ENCODE measurements at regions not wholly inside any gene's neighbourhood (a gene's known extent, or its start where the extent isn't known, plus 50 kb on each side); places are given as distances from the start of the nearest gene placed in this dataset.

GRCh38 chr9:81145331-81145963 lies 543.9 kb downstream of the TLE1 start:
- Histone ChIP-seq H3K9me3 (ENCODE audit: control insufficient read depth, low read length) (no peaks in the 10 kb centered on the region), H3K27ac (ENCODE audit: low read depth, low read length, severe bottlenecking) (no peak overlapping the region), H3K4me1 (ENCODE audit: control insufficient read depth, insufficient read depth, low read length, poor library complexity, severe bottlenecking) (no peaks in the 10 kb centered on the region), H3K36me3 (ENCODE audit: control insufficient read depth, insufficient read depth, low read length) (no peaks in the 10 kb centered on the region), H3K4me3 (ENCODE audit: extremely low read depth, insufficient read depth, low read length, poor library complexity, severe bottlenecking) (no peak overlapping the region)
- 57 to 86% methylated on average over 6 of the region's 10 CpGs for WGBS, 2 experiments (ENCODE audit: insufficient coverage in 2 of 2)

- Histone ChIP-seq H3K9me3 (ENCODE audit: control insufficient read depth, low read length) (no peaks in the 10 kb centered on the region), H3K27ac (ENCODE audit: low read depth, low read length, severe bottlenecking) (no peak overlapping the region), H3K4me3 (ENCODE audit: extremely low read depth, insufficient read depth, low read length, poor library complexity, severe bottlenecking) (no peak overlapping the region), H3K36me3 (ENCODE audit: control insufficient read depth, insufficient read depth, low read length) (no peaks in the 10 kb centered on the region), H3K4me1 (ENCODE audit: control insufficient read depth, insufficient read depth, low read length, poor library complexity, severe bottlenecking) (no peaks in the 10 kb centered on the region)
- 63 to 71% methylated on average over 1 of the region's 1 CpG for WGBS, 2 experiments (ENCODE audit: insufficient coverage in 2 of 2)
Measured at GRCh38 chr9:81141961-81142360, 547.4 kb downstream of the TLE1 start.

- Histone ChIP-seq H3K36me3 (ENCODE audit: control insufficient read depth, insufficient read depth, low read length) (no peaks in the 10 kb centered on the region), H3K4me1 (ENCODE audit: control insufficient read depth, insufficient read depth, low read length, poor library complexity, severe bottlenecking) (no peaks in the 10 kb centered on the region), H3K27ac (ENCODE audit: low read depth, low read length, severe bottlenecking) (no peak overlapping the region), H3K4me3 (ENCODE audit: extremely low read depth, insufficient read depth, low read length, poor library complexity, severe bottlenecking) (no peak overlapping the region), H3K9me3 (ENCODE audit: control insufficient read depth, low read length) (no peaks in the 10 kb centered on the region)
- WGBS, 2 experiments (ENCODE audit: insufficient coverage in 2 of 2) = 100% methylated on average over 1 of the region's 2 CpGs; no CpG with 5 or more reads in 1 of the 2 experiments
Measured at GRCh38 chr9:81137976-81138568, 551.3 kb downstream of the TLE1 start.

GRCh38 chr9:81132796-81133195 lies 556.6 kb downstream of the TLE1 start:
- Histone ChIP-seq H3K36me3 (ENCODE audit: control insufficient read depth, insufficient read depth, low read length) (no peaks in the 10 kb centered on the region), H3K4me1 (ENCODE audit: control insufficient read depth, insufficient read depth, low read length, poor library complexity, severe bottlenecking) (no peaks in the 10 kb centered on the region), H3K9me3 (ENCODE audit: control insufficient read depth, low read length) (no peaks in the 10 kb centered on the region), H3K27ac (ENCODE audit: low read depth, low read length, severe bottlenecking) (no peak overlapping the region), H3K4me3 (ENCODE audit: extremely low read depth, insufficient read depth, low read length, poor library complexity, severe bottlenecking) (no peak overlapping the region)
- 92 to 95% methylated on average over 1 of the region's 1 CpG for WGBS, 2 experiments (ENCODE audit: insufficient coverage in 2 of 2)

- Histone ChIP-seq H3K36me3 (ENCODE audit: control insufficient read depth, insufficient read depth, low read length) (no peaks in the 10 kb centered on the region), H3K9me3 (ENCODE audit: control insufficient read depth, low read length) (no peaks in the 10 kb centered on the region), H3K4me1 (ENCODE audit: control insufficient read depth, insufficient read depth, low read length, poor library complexity, severe bottlenecking) (no peaks in the 10 kb centered on the region), H3K27ac (ENCODE audit: low read depth, low read length, severe bottlenecking) (no peak overlapping the region), H3K4me3 (ENCODE audit: extremely low read depth, insufficient read depth, low read length, poor library complexity, severe bottlenecking) (no peak overlapping the region)
- WGBS, 2 experiments (ENCODE audit: insufficient coverage in 2 of 2) = 67% methylated on average over 1 of the region's 2 CpGs; no CpG with 5 or more reads in 1 of the 2 experiments
Measured at GRCh38 chr9:81132318-81132717, 557.0 kb downstream of the TLE1 start.

GRCh38 chr9:81128701-81129100 lies 560.6 kb downstream of the TLE1 start:
- no peak overlapping the region for H3K27ac ChIP-seq (ENCODE audit: low read depth, low read length, severe bottlenecking)
- WGBS, 2 experiments (ENCODE audit: insufficient coverage in 2 of 2) = 100% methylated on average over 1 of the region's 6 CpGs

GRCh38 chr9:81125446-81126092 lies 563.8 kb downstream of the TLE1 start:
- H3K9me3 ChIP-seq (ENCODE audit: control insufficient read depth, low read length) = no peaks in the 10 kb centered on the region
- no peak overlapping the region for H3K27ac ChIP-seq (ENCODE audit: low read depth, low read length, severe bottlenecking)
- H3K4me3 ChIP-seq (ENCODE audit: extremely low read depth, insufficient read depth, low read length, poor library complexity, severe bottlenecking) = no peak overlapping the region
- no peaks in the 10 kb centered on the region for H3K36me3 ChIP-seq (ENCODE audit: control insufficient read depth, insufficient read depth, low read length)
- H3K4me1 ChIP-seq (ENCODE audit: control insufficient read depth, insufficient read depth, low read length, poor library complexity, severe bottlenecking) = no peaks in the 10 kb centered on the region
- 68 to 86% methylated on average over 3 of the region's 3 CpGs for WGBS, 2 experiments (ENCODE audit: insufficient coverage in 2 of 2)

More at GRCh38 chr9:81128701-81129100, 560.6 kb downstream of the TLE1 start:
- Histone ChIP-seq H3K4me1 (ENCODE audit: control insufficient read depth, insufficient read depth, low read length, poor library complexity, severe bottlenecking) (no peaks in the 10 kb centered on the region), H3K9me3 (ENCODE audit: control insufficient read depth, low read length) (no peaks in the 10 kb centered on the region), H3K36me3 (ENCODE audit: control insufficient read depth, insufficient read depth, low read length) (no peaks in the 10 kb centered on the region), H3K4me3 (ENCODE audit: extremely low read depth, insufficient read depth, low read length, poor library complexity, severe bottlenecking) (no peak overlapping the region)

GRCh38 chr9:81123526-81123925 lies 565.8 kb downstream of the TLE1 start:
- Histone ChIP-seq H3K4me3 (ENCODE audit: extremely low read depth, insufficient read depth, low read length, poor library complexity, severe bottlenecking) (no peak overlapping the region), H3K9me3 (ENCODE audit: control insufficient read depth, low read length) (no peaks in the 10 kb centered on the region), H3K27ac (ENCODE audit: low read depth, low read length, severe bottlenecking) (no peak overlapping the region), H3K36me3 (ENCODE audit: control insufficient read depth, insufficient read depth, low read length) (no peaks in the 10 kb centered on the region), H3K4me1 (ENCODE audit: control insufficient read depth, insufficient read depth, low read length, poor library complexity, severe bottlenecking) (no peaks in the 10 kb centered on the region)
- WGBS, 2 experiments (ENCODE audit: insufficient coverage in 2 of 2) = no CpG with 5 or more reads among the region's 3 CpGs

GRCh38 chr9:81122749-81123148 lies 566.6 kb downstream of the TLE1 start:
- whole genome bisulfite sequencing, 2 experiments (ENCODE audit: insufficient coverage in 2 of 2) = 83 to 86% methylated on average over 1 of the region's 2 CpGs
- H3K4me3 ChIP-seq (ENCODE audit: extremely low read depth, insufficient read depth, low read length, poor library complexity, severe bottlenecking) = no peak overlapping the region
- no peaks in the 10 kb centered on the region for H3K4me1 ChIP-seq (ENCODE audit: control insufficient read depth, insufficient read depth, low read length, poor library complexity, severe bottlenecking)
- no peaks in the 10 kb centered on the region for H3K9me3 ChIP-seq (ENCODE audit: control insufficient read depth, low read length)
- no peaks in the 10 kb centered on the region for H3K36me3 ChIP-seq (ENCODE audit: control insufficient read depth, insufficient read depth, low read length)
- H3K27ac ChIP-seq (ENCODE audit: low read depth, low read length, severe bottlenecking) = no peak overlapping the region

GRCh38 chr9:81119591-81119990 lies 569.8 kb downstream of the TLE1 start:
- Histone ChIP-seq H3K4me1 (ENCODE audit: control insufficient read depth, insufficient read depth, low read length, poor library complexity, severe bottlenecking) (no peaks in the 10 kb centered on the region), H3K36me3 (ENCODE audit: control insufficient read depth, insufficient read depth, low read length) (no peaks in the 10 kb centered on the region), H3K27ac (ENCODE audit: low read depth, low read length, severe bottlenecking) (no peak overlapping the region), H3K4me3 (ENCODE audit: extremely low read depth, insufficient read depth, low read length, poor library complexity, severe bottlenecking) (no peak overlapping the region), H3K9me3 (ENCODE audit: control insufficient read depth, low read length) (no peaks in the 10 kb centered on the region)
- WGBS, 2 experiments (ENCODE audit: insufficient coverage in 2 of 2) = 86 to 100% methylated on average over 1 of the region's 1 CpG

GRCh38 chr9:81118416-81118815 lies 570.9 kb downstream of the TLE1 start:
- WGBS, 2 experiments (ENCODE audit: insufficient coverage in 2 of 2) = 91 to 100% methylated on average over 1 of the region's 1 CpG
- no peaks in the 10 kb centered on the region for H3K4me1 ChIP-seq (ENCODE audit: control insufficient read depth, insufficient read depth, low read length, poor library complexity, severe bottlenecking)
- no peaks in the 10 kb centered on the region for H3K9me3 ChIP-seq (ENCODE audit: control insufficient read depth, low read length)
- no peak overlapping the region for H3K27ac ChIP-seq (ENCODE audit: low read depth, low read length, severe bottlenecking)
- no peaks in the 10 kb centered on the region for H3K36me3 ChIP-seq (ENCODE audit: control insufficient read depth, insufficient read depth, low read length)
- no peak overlapping the region for H3K4me3 ChIP-seq (ENCODE audit: extremely low read depth, insufficient read depth, low read length, poor library complexity, severe bottlenecking)
